ENCODE measurements at regions not wholly inside any gene's neighbourhood (a gene's known extent, or its start where the extent isn't known, plus 50 kb on each side); places are given as distances from the start of the nearest gene placed in this dataset.
A peak's percentile ranks its signal among the peaks of the same experiment; 100 is the strongest.
"Not testable (repeated sequence)": the region's sequence is repeated elsewhere in the genome, so short reads cannot be mapped to it uniquely, and the experiment has no call there.

DNA sequence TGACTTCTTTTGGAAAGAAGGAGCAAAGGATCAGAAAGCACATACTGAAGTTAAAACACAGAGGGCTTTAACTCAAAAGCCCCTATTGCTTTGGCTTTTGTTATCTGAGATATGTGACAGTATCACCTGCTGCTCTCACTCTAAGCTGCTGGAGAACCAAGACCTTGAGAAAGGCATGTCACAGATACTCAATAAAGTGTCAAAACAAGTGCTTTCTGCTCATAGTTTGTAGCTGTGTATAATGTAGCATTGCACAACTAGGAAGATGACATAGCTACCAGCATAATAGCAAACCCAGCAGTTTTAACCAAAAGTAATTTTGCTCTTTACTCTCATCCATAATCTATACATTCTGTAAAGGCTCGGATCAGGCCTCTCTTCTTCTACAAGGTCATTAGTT is 159.6 kb downstream of the LHFPL1 start:
- DNase-seq (ENCODE audit: extremely low read depth, low read depth) = no peak
- TF ChIP-seq, protein P1, sequence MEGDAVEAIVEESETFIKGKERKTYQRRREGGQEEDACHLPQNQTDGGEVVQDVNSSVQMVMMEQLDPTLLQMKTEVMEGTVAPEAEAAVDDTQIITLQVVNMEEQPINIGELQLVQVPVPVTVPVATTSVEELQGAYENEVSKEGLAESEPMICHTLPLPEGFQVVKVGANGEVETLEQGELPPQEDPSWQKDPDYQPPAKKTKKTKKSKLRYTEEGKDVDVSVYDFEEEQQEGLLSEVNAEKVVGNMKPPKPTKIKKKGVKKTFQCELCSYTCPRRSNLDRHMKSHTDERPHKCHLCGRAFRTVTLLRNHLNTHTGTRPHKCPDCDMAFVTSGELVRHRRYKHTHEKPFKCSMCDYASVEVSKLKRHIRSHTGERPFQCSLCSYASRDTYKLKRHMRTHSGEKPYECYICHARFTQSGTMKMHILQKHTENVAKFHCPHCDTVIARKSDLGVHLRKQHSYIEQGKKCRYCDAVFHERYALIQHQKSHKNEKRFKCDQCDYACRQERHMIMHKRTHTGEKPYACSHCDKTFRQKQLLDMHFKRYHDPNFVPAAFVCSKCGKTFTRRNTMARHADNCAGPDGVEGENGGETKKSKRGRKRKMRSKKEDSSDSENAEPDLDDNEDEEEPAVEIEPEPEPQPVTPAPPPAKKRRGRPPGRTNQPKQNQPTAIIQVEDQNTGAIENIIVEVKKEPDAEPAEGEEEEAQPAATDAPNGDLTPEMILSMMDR (IDR thresholded peaks at IDR 0.05; ENCODE audit: low read depth, low read length) = no peak

DNA sequence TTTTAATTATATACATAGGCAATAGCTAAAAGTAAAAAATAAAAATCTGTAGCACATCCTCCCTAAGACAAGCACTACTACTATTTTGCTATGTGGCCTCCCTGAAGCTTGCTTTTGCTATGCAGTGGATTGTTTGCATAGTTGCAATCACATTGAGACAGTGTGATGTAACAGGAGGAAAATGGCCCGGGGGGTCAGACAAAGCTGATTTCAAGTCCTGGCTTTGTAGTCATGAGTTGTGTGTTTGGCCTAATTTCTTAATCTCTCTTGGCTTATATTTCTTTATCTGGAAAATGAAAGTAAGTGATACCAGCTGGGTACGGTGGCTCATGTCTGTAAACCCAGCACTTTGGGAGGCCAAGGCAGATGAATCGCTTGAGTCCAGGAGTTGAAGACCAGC is 166.6 kb downstream of the LHFPL1 start:
- TF ChIP-seq, protein P1 (IDR thresholded peaks at IDR 0.05; ENCODE audit: low read depth, low read length) = no peak

DNA sequence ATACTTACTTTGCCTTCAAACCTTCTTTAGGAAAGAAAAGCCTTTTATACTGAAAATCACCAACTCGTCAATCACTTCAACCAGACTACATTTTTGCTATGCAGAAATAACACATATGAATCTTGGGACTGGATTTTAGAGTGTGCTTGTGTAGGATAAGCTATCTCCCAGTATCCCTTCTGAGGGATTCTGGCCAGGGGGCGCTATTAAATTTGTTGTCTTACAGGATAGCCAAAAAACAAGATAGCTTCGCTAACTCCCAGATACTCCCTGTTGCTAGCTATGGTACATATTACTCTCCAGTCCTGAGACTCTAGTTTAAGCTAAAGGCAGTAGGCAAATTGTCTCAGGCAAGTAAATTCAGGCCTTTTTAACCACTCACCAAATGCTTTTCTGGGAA is 167.2 kb downstream of the LHFPL1 start:
- no peak for DNase-seq (ENCODE audit: extremely low read depth, low read depth)
- TF ChIP-seq, protein P1 (IDR thresholded peaks at IDR 0.05; ENCODE audit: low read depth, low read length) = no peak; the same call in 1 of the 2 replicates

More for the DNA sequence above, 166.6 kb downstream of the LHFPL1 start:
- peak; percentile 57 for DNase-seq (ENCODE audit: extremely low read depth, low read depth)

DNA sequence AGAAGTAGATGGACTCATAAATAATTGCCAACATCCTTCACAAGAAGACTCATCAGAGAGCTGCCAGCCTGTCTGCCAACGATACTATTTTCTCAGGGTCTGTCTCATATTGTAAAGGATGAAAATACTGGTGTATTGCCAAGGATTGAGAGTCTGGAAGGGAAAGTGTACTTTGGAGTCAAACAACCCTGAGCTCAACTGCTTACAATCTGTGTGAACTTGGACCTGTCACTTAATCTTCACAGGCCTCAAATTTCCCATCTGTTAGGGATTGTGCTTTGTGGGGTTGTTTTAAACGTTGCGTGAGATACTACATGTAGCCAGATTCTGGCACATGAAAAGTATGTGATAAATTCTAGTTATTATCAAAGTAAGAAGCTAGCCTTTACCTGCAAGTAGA is 169.1 kb downstream of the LHFPL1 start:
- DNase-seq (ENCODE audit: extremely low read depth, low read depth) = no peak
- TF ChIP-seq, protein P1 (IDR thresholded peaks at IDR 0.05; ENCODE audit: low read depth, low read length) = no peak

DNA sequence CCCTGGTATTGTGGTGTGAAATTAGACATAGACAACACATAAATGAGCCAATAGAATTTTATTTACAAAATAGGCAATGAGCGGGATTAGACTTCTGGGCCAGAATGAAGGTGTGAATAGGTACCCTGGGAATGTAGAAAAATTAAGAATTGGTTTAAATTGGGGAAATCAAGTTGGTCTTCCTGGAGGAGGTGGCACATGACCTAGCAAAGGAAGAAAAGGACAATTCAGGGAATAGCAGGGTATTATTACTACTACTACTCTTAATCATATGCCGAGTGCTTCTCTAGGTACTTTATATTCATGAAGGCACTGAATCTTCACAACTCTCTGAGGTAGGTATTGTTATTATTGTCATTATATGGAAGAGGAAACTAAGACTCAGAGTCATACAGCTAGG is 202.1 kb downstream of the LHFPL1 start:
- no peak for DNase-seq (ENCODE audit: extremely low read depth, low read depth)
- TF ChIP-seq, protein P1 (IDR thresholded peaks at IDR 0.05; ENCODE audit: low read depth, low read length) = no peak

DNA sequence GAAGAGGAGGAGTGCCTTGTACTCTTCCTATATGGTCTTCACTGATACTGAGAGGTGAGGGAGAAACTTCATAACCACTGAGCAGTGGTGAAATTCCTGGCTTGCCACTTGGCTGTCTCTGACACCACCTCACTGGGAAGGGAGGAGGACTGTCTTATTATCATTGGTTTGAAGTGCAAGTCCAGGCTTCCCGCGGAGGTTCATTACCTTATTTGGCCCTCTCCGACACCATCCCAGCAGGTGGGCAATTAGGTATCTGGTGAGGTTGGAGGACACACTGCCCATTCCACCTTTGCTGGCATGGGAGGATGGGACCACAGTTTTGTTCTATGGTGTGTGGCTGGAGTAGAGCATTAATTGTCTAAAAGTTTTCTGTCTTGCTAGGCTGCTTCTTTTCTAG is 206.1 kb downstream of the LHFPL1 start:
- DNase-seq (ENCODE audit: extremely low read depth, low read depth) = no peak
- TF ChIP-seq, protein P1 (IDR thresholded peaks at IDR 0.05; ENCODE audit: low read depth, low read length) = no peak

DNA sequence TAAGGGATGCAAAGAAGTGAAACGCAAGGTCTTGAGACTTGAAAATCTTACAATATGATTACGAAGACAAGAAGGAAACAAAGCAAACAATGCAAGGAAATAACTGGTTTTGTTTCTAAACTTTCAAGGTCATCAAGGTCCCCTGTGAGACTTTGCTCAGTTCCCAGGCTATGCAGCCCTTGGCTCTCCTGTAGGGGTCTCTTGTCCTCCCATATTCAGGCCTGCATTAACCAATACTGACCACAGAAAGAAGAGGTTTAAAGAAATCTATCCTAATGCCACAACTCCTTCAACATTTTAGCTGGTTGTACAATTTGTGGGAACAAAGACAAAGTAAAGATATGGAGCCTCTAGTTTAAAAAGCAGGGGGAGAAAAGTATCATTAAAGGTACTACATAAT is 209.2 kb downstream of the LHFPL1 start:
- TF ChIP-seq, protein P1 (IDR thresholded peaks at IDR 0.05; ENCODE audit: low read depth, low read length) = no peak
- no peak for DNase-seq (ENCODE audit: extremely low read depth, low read depth)

DNA sequence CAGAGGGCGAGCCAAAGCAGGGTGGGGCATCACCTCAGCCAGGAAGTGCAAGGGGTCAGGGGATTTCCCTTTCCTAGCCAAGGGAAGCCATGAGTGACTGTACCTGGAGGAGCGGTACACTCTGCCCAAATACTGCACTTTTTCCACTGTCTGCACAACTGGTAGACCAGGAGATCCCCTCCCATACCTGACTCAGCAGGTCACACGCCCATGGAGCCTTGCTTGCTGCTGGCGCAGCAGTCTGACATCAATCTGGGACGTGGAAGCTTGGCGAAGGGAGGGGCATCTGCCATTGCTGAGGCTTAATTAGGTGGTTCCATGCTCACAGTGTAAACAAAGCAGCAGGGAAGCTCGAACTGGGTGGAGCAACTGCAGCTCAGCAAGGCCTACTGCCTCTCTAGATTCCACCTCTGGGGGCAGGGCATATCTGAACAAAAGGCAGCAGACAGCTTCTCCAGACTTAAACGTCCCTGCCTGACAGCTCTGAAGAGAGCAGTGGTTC is 217.7 kb downstream of the LHFPL1 start:
- DNase-seq (ENCODE audit: extremely low read depth, low read depth) = not testable (repeated sequence)
